Immature natural killer cell (primary cell): ENCODE measurements at regions not wholly inside any gene's neighbourhood (a gene's known extent, or its start where the extent isn't known, plus 50 kb on each side); places are given as distances from the start of the nearest gene placed in this dataset.

Source experiments
- DNase-seq, 3 donors: peaks; one replicate each; pipeline ENCODE4 v3.0.0; 2022; ENCODE audit warnings: mixed read lengths in 1 of 3
- H3K27ac Mint-ChIP-seq, 6 donors: one replicate each; pipeline ENCODE4 v1.8.0; 2020; ENCODE audit warnings: mixed read lengths in 6 of 6, mild to moderate bottlenecking in 5 of 6, inconsistent platforms in 4 of 6, moderate library complexity in 3 of 6
- H3K27me3 Mint-ChIP-seq, 3 donors: one replicate each; pipeline ENCODE4 v1.8.0; 2020 to 2021; ENCODE audit warnings: low read depth in 3 of 3, mild to moderate bottlenecking in 3 of 3, mixed read lengths in 3 of 3, moderate library complexity in 3 of 3, inconsistent platforms in 1 of 3
- H3K36me3 Mint-ChIP-seq, 3 donors: one replicate each; pipeline ENCODE4 v1.8.0; 2020; ENCODE audit warnings: mixed read lengths in 3 of 3, inconsistent platforms in 2 of 3, mild to moderate bottlenecking in 2 of 3
- H3K4me1 Mint-ChIP-seq, 2 donors: one replicate each; pipeline ENCODE4 v1.8.0; 2020; ENCODE audit warnings: inconsistent platforms in 2 of 2, mild to moderate bottlenecking in 2 of 2, mixed read lengths in 2 of 2, moderate library complexity in 1 of 2
- H3K4me3 Mint-ChIP-seq, 5 donors: one replicate each; pipeline ENCODE4 v1.8.0; 2020; ENCODE audit warnings: mild to moderate bottlenecking in 5 of 5, mixed read lengths in 5 of 5, inconsistent platforms in 3 of 5, moderate library complexity in 3 of 5
- H3K9me3 Mint-ChIP-seq, 6 donors: one replicate each; pipeline ENCODE4 v1.8.0; 2020; ENCODE audit warnings: mild to moderate bottlenecking in 6 of 6, mixed read lengths in 6 of 6, inconsistent platforms in 4 of 6, moderate library complexity in 3 of 6

DNA sequence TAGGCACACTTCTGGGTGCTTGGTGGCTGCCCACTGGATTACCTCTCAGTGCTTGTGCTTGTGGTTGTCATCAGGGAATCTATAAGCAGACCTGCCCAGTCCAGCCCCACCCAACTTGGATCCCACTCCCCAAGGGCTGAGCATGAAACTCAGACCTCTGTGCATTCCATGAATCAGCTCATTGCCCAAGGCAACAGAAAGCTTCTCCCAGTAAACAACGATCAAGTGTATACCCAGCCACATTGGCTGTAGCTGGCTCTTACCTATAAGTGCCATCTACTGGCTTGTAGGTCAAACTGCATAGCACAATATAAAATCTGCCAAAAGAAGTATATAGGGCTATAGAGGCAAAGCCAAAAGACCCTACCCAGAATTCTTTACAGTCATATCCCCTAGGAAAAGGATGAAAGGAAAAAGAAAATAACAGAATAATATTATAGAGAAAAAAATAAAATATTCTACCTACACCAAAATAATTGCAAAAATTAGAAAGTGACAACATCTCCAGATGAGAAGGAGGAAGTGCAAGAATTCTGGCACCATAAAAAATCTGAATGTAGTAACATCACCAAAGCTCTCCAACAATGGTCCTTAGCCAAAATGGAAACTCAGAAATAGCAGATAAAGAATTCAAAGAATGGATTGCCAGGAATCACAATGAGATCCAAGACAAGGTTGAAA lies 321.0 kb upstream of the TRPC7 start:
- H3K36me3 Mint-ChIP-seq, result peaks cover 0 to 6% (median 0%) of the 10 kb centered on the region in 3 donors
- H3K4me3 Mint-ChIP-seq, result no peak overlapping the region
- DNase-seq, result no peak
- no peak overlapping the region for H3K27ac Mint-ChIP-seq
- no peaks in the 10 kb centered on the region for H3K27me3 Mint-ChIP-seq
- no peaks in the 10 kb centered on the region for H3K4me1 Mint-ChIP-seq
- H3K9me3 Mint-ChIP-seq, result peaks cover 7 to 53% (median 25%) of the 10 kb centered on the region in 6 donors

DNA sequence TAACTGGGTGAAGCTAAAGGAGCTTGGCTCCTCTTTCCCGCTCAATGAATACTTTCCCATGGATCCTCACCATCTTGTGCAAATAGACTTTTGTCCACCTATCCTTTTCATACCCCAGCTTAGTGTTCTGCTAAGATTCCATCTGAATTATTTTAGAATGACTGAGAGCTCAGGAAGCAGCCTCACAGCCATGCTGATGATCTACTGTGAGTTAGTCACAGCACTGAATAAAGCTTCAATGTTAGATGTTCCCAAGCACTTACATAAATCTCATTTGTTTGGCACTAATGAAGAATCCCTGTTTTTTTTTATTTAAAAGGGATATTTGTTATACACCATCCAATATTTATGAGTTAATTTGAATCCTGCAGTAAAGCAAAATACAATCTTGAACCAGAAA lies 317.6 kb upstream of the TRPC7 start:
- H3K4me3 Mint-ChIP-seq, result no peak overlapping the region
- DNase-seq, result no peak
- H3K9me3 Mint-ChIP-seq, result peaks cover 0 to 45% (median 11%) of the 10 kb centered on the region in 6 donors
- no peak overlapping the region for H3K27ac Mint-ChIP-seq
- no peaks in the 10 kb centered on the region for H3K27me3 Mint-ChIP-seq
- H3K4me1 Mint-ChIP-seq, result no peaks in the 10 kb centered on the region
- peaks cover 0 to 3% (median 0%) of the 10 kb centered on the region in 3 donors for H3K36me3 Mint-ChIP-seq

DNA sequence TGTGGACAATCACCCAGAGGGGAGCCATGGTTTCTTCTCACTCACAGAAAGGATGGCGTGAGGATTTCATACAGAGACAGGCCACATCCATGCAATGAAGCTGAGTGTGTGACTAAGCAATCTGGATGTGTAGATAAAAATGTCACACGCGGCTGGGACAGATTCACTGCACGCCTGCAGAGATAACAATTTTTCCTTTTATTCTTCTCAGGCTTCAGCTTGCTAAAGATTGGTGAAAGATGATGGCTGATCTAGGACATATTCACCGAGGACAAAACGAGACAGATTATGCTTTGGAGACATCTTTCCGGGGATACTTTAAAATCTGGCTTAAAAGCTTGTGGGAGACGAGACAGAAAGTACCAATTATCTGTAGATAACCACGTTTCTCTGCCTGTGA lies 313.9 kb upstream of the TRPC7 start:
- Mint-ChIP-seq H3K4me3 (no peak overlapping the region), H3K9me3 (peaks cover 5 to 20% (median 7%) of the 10 kb centered on the region in 6 donors), H3K27me3 (no peaks in the 10 kb centered on the region), H3K36me3 (no peaks in the 10 kb centered on the region), H3K4me1 (no peaks in the 10 kb centered on the region), H3K27ac (no peak overlapping the region)
- no peak for DNase-seq

DNA sequence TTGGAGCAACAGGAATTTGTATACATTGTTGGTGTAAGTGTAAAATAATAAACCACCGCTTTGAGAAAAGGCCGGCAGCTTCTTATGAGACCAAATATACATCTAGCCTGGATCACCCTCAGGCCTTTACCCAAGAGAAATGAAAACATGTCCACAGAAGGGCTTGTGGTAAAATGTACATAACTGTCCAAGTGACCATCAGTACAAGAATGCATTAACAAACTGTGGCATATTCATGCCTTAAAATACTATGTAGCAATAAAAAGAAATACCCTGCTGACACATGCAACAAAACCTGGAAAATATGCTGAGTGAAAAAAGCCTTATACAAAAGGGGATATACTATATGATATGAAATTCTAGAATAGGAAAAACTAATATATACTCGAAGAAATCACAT lies 311.9 kb upstream of the TRPC7 start:
- Mint-ChIP-seq H3K9me3 (peaks cover 4 to 17% (median 6%) of the 10 kb centered on the region in 6 donors), H3K27me3 (no peaks in the 10 kb centered on the region), H3K27ac (no peak overlapping the region), H3K4me3 (no peak overlapping the region), H3K4me1 (no peaks in the 10 kb centered on the region), H3K36me3 (no peaks in the 10 kb centered on the region)
- DNase-seq, result no peak

DNA sequence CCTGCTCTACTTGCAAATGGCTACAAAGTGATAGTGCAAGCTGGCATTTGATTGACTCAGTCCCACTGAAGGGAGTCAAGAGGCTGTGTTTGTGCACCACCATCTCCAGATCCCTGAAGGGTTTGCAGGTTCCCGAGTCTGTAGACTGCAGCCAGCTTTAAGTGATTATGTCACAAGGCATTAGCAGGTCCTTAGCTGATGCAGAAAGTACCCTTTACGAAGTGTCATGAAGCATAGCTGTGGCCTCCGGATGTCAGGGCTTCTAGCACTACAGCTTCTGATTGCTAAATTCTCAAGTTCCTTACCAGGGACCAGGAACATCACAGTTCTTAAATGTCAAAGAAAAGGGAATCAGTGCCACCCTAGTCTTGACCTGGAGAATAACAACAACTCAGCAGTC lies 311.3 kb upstream of the TRPC7 start:
- no peaks in the 10 kb centered on the region for H3K4me1 Mint-ChIP-seq
- no peaks in the 10 kb centered on the region for H3K27me3 Mint-ChIP-seq
- H3K9me3 Mint-ChIP-seq, result peaks cover 4 to 17% (median 6%) of the 10 kb centered on the region in 6 donors
- H3K36me3 Mint-ChIP-seq, result no peaks in the 10 kb centered on the region
- DNase-seq, result no peak
- H3K4me3 Mint-ChIP-seq, result no peak overlapping the region
- H3K27ac Mint-ChIP-seq, result no peak overlapping the region

DNA sequence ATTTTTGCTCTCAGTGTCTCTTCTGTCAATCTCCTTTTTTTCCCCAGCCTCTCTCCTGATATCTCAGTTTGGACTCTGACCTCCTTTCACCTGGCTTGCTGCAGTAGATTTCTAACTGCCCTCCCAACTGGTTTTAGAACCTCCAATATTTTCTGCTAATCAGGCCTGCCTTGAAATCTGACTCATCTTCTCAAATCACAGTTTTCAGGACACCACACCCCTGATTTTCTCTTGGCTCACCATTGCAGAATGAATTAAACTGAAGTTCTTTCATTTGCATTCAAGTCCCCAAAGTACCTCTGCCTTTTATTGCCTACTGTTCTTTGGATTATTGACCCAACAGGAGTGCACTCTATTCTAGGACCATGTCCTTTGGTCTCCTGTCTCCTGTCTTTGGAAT lies 310.4 kb upstream of the TRPC7 start:
- no peak for DNase-seq
- H3K27me3 Mint-ChIP-seq, result no peaks in the 10 kb centered on the region
- no peaks in the 10 kb centered on the region for H3K36me3 Mint-ChIP-seq
- H3K27ac Mint-ChIP-seq, result no peak overlapping the region
- no peaks in the 10 kb centered on the region for H3K4me1 Mint-ChIP-seq
- H3K4me3 Mint-ChIP-seq, result no peak overlapping the region
- H3K9me3 Mint-ChIP-seq, result peaks cover 0 to 10% (median 4%) of the 10 kb centered on the region in 6 donors

DNA sequence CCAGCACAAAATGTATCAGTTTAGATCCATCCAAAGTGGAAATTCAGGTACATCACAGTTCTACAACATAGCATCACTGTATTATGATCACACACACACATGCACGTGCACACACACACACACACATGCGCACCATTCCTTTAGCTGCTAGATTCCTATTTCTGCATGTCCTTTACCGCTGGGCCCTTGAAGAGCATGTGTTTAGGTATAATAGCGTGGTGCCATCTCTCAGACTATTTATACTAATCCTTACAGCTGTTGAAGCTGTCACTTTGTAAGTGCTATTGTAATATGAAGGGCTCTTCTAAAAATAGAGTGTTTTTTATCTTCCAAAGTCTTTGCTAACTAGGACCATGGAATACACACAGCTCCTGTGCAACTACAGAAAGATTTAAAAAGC lies 308.8 kb upstream of the TRPC7 start:
- no peaks in the 10 kb centered on the region for H3K36me3 Mint-ChIP-seq
- H3K9me3 Mint-ChIP-seq, result peaks cover 0 to 13% (median 3%) of the 10 kb centered on the region in 6 donors
- H3K4me3 Mint-ChIP-seq, result no peak overlapping the region
- no peak for DNase-seq
- no peak overlapping the region for H3K27ac Mint-ChIP-seq
- H3K4me1 Mint-ChIP-seq, result no peaks in the 10 kb centered on the region
- H3K27me3 Mint-ChIP-seq, result no peaks in the 10 kb centered on the region

DNA sequence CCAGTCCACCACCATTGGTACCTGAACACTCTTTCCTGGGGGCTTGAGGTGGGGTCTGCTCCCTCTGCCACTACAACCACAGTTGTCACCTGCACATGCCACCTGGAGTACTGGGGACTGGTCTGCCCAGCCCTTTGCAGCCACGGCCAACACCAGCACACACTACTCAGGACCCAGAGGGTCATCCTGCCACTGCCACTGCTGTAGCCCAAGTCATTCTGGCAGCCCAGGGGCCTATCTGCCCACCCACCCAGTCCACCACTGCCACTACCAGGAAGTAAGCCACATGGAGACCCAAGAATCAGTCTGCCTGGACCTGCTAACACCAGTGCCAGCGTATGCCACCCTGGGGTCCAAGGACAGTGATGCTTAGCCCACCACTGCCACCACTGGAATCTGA lies 302.4 kb upstream of the TRPC7 start:
- Mint-ChIP-seq H3K27ac (no peak overlapping the region), H3K36me3 (no peaks in the 10 kb centered on the region), H3K4me1 (no peaks in the 10 kb centered on the region), H3K4me3 (no peak overlapping the region), H3K9me3 (peaks cover 0 to 9% (median 7%) of the 10 kb centered on the region in 6 donors), H3K27me3 (no peaks in the 10 kb centered on the region)
- no peak for DNase-seq

DNA sequence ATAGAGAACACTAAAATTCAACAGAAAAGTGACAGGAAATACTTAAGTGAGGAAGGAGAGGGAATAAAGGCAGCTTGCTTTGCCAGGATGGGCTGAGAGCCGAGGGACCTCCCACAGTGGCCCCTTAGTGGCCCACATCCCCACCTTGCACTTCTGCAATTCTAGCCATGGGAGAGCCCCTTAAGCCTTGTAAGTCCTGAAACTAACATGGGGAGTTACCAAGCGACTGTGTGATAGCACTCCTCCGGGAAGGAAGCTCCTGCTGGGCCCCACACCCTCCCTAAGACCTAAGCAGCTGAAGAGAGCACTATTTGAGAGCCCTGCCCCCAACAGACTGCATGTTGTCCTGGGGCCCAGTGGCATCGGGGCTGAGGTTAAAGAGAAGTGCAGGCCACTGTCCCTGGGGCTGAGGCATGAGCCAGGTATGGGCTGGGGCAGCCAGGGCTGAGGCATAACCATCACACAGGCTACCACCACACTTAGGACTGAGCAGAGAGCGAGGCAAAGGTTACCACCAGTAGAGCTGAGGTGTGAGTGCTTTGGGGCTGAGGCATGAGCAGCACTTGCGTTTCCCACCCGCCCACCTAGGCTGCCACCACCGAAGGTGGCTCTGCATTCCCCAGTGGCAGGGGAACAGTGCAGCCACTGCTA lies 301.8 kb upstream of the TRPC7 start:
- Mint-ChIP-seq H3K36me3 (no peaks in the 10 kb centered on the region), H3K9me3 (peaks cover 0 to 9% (median 7%) of the 10 kb centered on the region in 6 donors), H3K27me3 (no peaks in the 10 kb centered on the region), H3K27ac (no peak overlapping the region), H3K4me1 (no peaks in the 10 kb centered on the region), H3K4me3 (no peak overlapping the region)
- DNase-seq, result no peak

DNA sequence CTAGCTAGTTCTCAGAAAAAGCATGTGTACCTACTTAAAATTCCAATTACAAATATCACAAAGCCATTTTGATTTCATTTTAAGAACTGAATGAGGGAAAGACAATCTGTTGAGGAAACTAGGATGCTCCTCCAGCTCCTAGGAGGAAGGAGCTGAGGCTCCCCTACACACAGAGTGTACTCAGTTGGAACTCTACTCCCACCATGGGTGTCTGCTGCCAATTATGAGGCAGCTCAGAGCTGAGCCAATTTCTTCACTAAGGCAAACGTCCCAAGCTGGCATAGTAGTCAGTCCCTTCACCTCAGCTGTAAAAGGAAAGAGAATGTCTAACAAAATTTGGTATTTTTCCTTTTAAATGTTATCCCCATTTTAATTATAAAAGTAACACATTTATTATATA lies 300.0 kb upstream of the TRPC7 start:
- Mint-ChIP-seq H3K36me3 (no peaks in the 10 kb centered on the region), H3K4me3 (no peak overlapping the region), H3K27ac (no peak overlapping the region), H3K9me3 (peaks cover 0 to 9% (median 7%) of the 10 kb centered on the region in 6 donors), H3K4me1 (no peaks in the 10 kb centered on the region), H3K27me3 (no peaks in the 10 kb centered on the region)
- DNase-seq, result no peak

DNA sequence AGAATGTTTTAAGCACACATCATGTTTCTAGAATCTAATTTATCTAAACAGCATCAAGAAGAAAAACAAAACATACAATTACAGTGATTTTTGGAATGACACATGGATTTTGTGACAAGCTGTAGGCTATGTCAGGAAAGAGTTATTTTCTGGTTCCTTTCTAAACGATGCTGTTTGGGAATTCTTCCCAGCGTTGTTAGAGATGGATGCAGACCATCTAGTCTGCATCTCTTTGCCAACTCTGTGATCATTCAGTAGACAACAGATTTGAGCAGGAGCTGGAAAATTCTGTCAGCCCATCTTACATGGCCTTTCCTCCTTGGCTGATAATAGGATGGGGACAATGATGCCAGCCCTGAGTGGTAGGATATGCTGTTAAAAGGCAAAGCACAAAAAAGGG lies 295.7 kb upstream of the TRPC7 start:
- peaks cover 0 to 7% (median 2%) of the 10 kb centered on the region in 6 donors for H3K9me3 Mint-ChIP-seq
- H3K27me3 Mint-ChIP-seq, result no peaks in the 10 kb centered on the region
- no peaks in the 10 kb centered on the region for H3K4me1 Mint-ChIP-seq
- no peaks in the 10 kb centered on the region for H3K36me3 Mint-ChIP-seq
- H3K27ac Mint-ChIP-seq, result no peak overlapping the region
- no peak overlapping the region for H3K4me3 Mint-ChIP-seq
- no peak for DNase-seq

DNA sequence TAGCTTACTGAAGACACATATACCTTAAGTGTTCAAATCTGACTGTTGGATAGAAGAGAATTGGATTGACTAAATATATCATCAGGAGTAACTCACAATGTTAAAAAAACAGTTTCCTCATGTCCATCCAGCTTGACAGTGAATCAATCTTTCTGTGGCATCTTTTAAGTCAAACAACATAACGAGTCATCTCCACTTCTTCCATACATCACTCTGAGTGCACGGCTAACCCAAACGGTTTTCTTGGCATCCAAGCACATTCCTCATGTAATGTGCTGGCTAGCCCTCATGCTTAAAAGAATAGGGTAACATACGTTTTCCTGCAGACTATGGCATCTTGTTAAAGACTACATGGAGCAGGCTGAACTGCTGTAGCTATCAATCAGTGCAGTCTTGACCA lies 291.5 kb upstream of the TRPC7 start:
- Mint-ChIP-seq H3K27ac (no peak overlapping the region), H3K36me3 (peaks cover 0 to 2% (median 0%) of the 10 kb centered on the region in 3 donors), H3K9me3 (peaks cover 4 to 12% (median 7%) of the 10 kb centered on the region in 6 donors), H3K4me1 (no peaks in the 10 kb centered on the region), H3K27me3 (no peaks in the 10 kb centered on the region), H3K4me3 (no peak overlapping the region)
- no peak for DNase-seq

DNA sequence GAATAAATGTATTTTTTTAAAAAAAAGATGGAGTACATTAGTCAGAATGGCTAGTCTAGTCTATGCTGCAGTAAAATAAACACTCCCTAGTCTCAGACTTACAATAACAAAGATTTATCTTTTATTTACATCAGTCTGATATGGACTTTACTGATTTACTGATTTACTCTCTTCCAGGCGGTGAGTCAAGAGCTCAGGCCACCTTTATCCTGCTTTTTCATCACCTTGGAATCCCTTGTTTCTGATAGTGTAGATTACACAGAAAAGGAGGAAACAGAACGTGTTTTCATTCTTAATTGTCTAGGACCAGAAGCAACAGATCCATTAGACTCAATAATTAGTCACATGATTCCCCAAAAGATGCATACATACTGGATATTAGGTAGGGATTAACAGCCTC lies 290.1 kb upstream of the TRPC7 start:
- no peaks in the 10 kb centered on the region for H3K4me1 Mint-ChIP-seq
- no peaks in the 10 kb centered on the region for H3K27me3 Mint-ChIP-seq
- no peak for DNase-seq
- H3K36me3 Mint-ChIP-seq, result peaks cover 0 to 2% (median 0%) of the 10 kb centered on the region in 3 donors
- H3K27ac Mint-ChIP-seq, result no peak overlapping the region
- peaks cover 4 to 14% (median 12%) of the 10 kb centered on the region in 6 donors for H3K9me3 Mint-ChIP-seq
- no peak overlapping the region for H3K4me3 Mint-ChIP-seq

DNA sequence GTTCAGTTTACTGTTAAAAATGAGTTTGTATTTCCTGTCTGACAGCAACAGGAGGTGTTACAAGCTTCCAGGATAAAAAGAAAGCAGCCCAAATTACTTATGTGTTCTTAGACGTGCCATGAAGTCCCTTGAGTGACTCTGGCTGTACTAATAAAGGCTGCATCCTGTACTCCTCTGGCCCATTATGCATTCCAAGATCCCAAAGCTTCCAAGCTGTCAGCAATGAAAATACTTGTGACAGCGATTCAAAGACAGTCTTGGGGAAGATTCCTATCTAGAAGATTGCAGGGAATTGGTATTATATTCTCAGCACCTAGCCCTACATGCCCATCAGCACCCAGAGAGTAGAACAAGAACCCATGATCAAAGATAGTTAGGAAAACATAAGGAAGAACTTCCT lies 281.6 kb upstream of the TRPC7 start:
- Mint-ChIP-seq H3K27ac (no peak overlapping the region), H3K27me3 (peaks cover 0 to 3% (median 0%) of the 10 kb centered on the region in 3 donors)

DNA sequence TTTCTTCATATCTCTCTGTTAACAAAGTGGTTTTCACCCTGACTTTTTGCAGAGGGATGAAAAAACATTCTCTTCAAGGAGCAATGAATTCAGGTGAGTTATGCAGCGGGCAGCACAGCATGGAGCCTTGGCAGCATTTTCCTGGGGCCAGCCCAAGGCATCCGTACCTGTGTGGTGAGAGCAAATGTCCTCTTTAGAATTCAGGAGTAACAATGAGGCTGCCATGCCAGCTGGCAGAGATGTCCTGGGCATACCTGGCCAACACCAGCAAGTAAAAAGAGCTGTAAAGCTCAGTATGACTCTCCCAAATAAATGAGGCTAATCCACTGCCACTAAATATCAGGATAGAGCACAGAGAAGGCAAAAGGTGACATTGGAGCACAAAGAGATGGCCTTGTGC lies 277.6 kb upstream of the TRPC7 start:
- Mint-ChIP-seq H3K27me3 (peaks cover 0 to 3% (median 0%) of the 10 kb centered on the region in 3 donors), H3K27ac (no peak overlapping the region), H3K9me3 (peaks cover 0 to 5% (median 2%) of the 10 kb centered on the region in 6 donors), H3K4me3 (no peak overlapping the region), H3K4me1 (no peaks in the 10 kb centered on the region), H3K36me3 (no peaks in the 10 kb centered on the region)
- no peak for DNase-seq

More for the DNA sequence above, 281.6 kb upstream of the TRPC7 start:
- Mint-ChIP-seq H3K9me3 (peaks cover 2 to 14% (median 5%) of the 10 kb centered on the region in 6 donors), H3K36me3 (no peaks in the 10 kb centered on the region), H3K4me3 (no peak overlapping the region), H3K4me1 (no peaks in the 10 kb centered on the region)
- no peak for DNase-seq
